ENCODE measurements at regions not wholly inside any gene's neighbourhood (a gene's known extent, or its start where the extent isn't known, plus 50 kb on each side); places are given as distances from the start of the nearest gene placed in this dataset.

DNA sequence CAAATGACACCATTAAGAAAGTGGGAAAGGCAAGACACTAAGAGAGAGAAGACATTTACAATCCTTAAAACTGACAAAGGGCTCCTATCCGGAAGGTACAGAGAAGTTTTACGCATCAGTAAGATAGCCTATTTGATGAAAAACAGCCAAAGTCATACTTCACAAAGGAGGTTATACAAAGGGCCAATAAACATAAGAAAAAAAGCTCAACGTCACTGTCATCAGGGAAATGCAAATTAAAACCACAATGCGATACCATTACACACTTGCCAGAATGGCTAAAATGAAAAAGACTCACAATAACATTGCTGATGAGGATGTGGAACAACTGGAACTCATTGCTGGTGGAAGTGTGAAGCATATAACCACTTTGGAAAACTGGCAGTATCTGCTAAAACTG, 168.6 kb upstream of the FAR2 start:
- H3K4me3 ChIP-seq (ENCODE audit: low read depth, low read length, poor library complexity, severe bottlenecking), result no peak overlapping the region
- no peaks in the 10 kb centered on the region for H3K27me3 ChIP-seq (replicated peaks; ENCODE audit: insufficient read depth, low read depth, low read length, poor library complexity)
- TF ChIP-seq, protein P1, sequence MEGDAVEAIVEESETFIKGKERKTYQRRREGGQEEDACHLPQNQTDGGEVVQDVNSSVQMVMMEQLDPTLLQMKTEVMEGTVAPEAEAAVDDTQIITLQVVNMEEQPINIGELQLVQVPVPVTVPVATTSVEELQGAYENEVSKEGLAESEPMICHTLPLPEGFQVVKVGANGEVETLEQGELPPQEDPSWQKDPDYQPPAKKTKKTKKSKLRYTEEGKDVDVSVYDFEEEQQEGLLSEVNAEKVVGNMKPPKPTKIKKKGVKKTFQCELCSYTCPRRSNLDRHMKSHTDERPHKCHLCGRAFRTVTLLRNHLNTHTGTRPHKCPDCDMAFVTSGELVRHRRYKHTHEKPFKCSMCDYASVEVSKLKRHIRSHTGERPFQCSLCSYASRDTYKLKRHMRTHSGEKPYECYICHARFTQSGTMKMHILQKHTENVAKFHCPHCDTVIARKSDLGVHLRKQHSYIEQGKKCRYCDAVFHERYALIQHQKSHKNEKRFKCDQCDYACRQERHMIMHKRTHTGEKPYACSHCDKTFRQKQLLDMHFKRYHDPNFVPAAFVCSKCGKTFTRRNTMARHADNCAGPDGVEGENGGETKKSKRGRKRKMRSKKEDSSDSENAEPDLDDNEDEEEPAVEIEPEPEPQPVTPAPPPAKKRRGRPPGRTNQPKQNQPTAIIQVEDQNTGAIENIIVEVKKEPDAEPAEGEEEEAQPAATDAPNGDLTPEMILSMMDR (conservative IDR thresholded peaks at IDR 0.05; ENCODE audit: low read depth, low read length), result no peak
- TF ChIP-seq EZH2 (IDR thresholded peaks at IDR 0.05; ENCODE audit: borderline replicate concordance, low read depth, low read length, poor library complexity, severe bottlenecking), result no peak
- no peak for DNase-seq (ENCODE audit: low spot score)
- ChIA-PET CTCF (no interaction called here), POLR2A (ENCODE audit: low non-redundant PET) (no interaction called here)
- BruUV-seq (replicated peaks), result no TSS peak
- no peaks in the 10 kb centered on the region for H3K9me3 ChIP-seq (ENCODE audit: low read depth, low read length, poor library complexity, severe bottlenecking)
- intact Hi-C loops (cut with micrococcal nuclease; ENCODE audit: unreplicated experiment), result no loop called here
- no peaks in the 10 kb centered on the region for H3K36me3 ChIP-seq (ENCODE audit: insufficient read depth, low read length, poor library complexity, severe bottlenecking)
- no peak overlapping the region for H3K27ac ChIP-seq (ENCODE audit: low read depth, low read length, poor library complexity, severe bottlenecking)
- H3K4me1 ChIP-seq (ENCODE audit: insufficient read depth, low read length, poor library complexity, severe bottlenecking), result no peaks in the 10 kb centered on the region

DNA sequence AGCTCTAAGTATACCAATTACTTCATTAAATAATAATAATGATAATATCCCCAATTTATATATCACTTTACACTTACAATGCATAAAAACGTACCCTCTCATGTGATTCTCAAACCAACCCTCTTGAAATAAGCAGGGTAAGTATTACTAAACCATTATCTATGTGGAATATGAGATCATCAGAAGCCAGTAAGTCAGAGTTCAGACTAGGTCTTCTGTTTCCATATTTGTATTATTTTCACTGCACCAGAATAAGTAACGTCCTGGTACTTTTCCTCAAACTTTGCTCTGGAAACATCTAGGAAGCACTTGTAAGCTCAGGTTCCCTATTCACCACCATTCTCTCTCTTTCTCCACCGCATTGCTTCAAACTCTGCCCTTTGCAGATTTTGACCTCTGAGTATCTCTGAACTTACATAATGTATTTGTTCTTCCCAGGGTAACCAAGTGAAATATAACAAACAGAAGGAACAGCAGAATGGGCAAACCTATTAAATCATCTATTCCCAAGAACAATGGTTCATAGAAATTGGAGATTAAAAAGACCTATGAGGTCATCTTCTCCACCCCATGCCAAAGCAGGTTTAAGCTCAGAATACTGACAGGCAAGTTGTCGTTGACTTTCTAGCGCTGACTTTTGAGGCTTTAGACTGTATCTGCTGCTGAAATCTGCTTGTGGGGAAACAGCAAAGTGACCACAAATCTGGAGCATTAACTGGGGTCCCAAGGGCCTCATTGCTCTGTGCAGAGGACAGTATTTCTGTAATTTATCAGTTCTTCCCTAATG, 161.3 kb upstream of the FAR2 start:
- no peaks in the 10 kb centered on the region for H3K9me3 ChIP-seq (ENCODE audit: low read depth, low read length, poor library complexity, severe bottlenecking)
- intact Hi-C loops (cut with micrococcal nuclease; ENCODE audit: unreplicated experiment), result no loop called here
- H3K4me3 ChIP-seq (ENCODE audit: low read depth, low read length, poor library complexity, severe bottlenecking), result no peak overlapping the region
- BruUV-seq (replicated peaks), result no TSS peak
- TF ChIP-seq EZH2 (IDR thresholded peaks at IDR 0.05; ENCODE audit: borderline replicate concordance, low read depth, low read length, poor library complexity, severe bottlenecking), result no peak
- TF ChIP-seq, protein P1 (conservative IDR thresholded peaks at IDR 0.05; ENCODE audit: low read depth, low read length), result no peak
- POLR2A ChIA-PET (ENCODE audit: low non-redundant PET), result no interaction called here
- no peak for DNase-seq (ENCODE audit: low spot score)
- peaks cover 5% of the 10 kb centered on the region for H3K27me3 ChIP-seq (replicated peaks; ENCODE audit: insufficient read depth, low read depth, low read length, poor library complexity)
- no peaks in the 10 kb centered on the region for H3K4me1 ChIP-seq (ENCODE audit: insufficient read depth, low read length, poor library complexity, severe bottlenecking)
- H3K27ac ChIP-seq (ENCODE audit: low read depth, low read length, poor library complexity, severe bottlenecking), result no peak overlapping the region
- CTCF ChIA-PET, result no interaction called here
- no peaks in the 10 kb centered on the region for H3K36me3 ChIP-seq (ENCODE audit: insufficient read depth, low read length, poor library complexity, severe bottlenecking)

DNA sequence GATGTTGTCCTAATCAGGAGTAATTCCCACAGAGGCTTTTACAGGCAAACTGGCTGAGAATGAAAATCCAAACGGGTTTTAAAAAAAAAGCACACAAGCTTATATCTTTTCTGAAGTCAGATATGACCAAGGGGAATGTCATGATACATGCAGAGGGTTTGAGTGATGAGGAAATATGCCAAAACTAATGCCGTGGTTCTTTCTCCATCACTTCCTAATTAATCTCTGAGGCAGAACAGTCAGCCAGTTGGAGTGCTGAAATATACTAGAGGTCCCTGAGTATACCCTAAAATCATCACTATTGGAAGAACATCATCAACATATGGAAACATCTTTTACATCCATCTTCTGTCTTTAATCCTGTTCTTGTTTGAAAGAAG, 160.8 kb upstream of the FAR2 start:
- H3K27ac ChIP-seq (ENCODE audit: low read depth, low read length, poor library complexity, severe bottlenecking), result no peak overlapping the region
- BruUV-seq (replicated peaks), result no TSS peak
- no peaks in the 10 kb centered on the region for H3K9me3 ChIP-seq (ENCODE audit: low read depth, low read length, poor library complexity, severe bottlenecking)
- H3K27me3 ChIP-seq (replicated peaks; ENCODE audit: insufficient read depth, low read depth, low read length, poor library complexity), result peaks cover 5% of the 10 kb centered on the region
- H3K4me1 ChIP-seq (ENCODE audit: insufficient read depth, low read length, poor library complexity, severe bottlenecking), result no peaks in the 10 kb centered on the region
- intact Hi-C loops (cut with micrococcal nuclease; ENCODE audit: unreplicated experiment), result no loop called here
- DNase-seq (ENCODE audit: low spot score), result no peak
- no peak for TF ChIP-seq EZH2 (IDR thresholded peaks at IDR 0.05; ENCODE audit: borderline replicate concordance, low read depth, low read length, poor library complexity, severe bottlenecking)
- TF ChIP-seq, protein P1 (conservative IDR thresholded peaks at IDR 0.05; ENCODE audit: low read depth, low read length), result no peak
- ChIA-PET POLR2A (ENCODE audit: low non-redundant PET) (no interaction called here), CTCF (no interaction called here)
- no peak overlapping the region for H3K4me3 ChIP-seq (ENCODE audit: low read depth, low read length, poor library complexity, severe bottlenecking)
- H3K36me3 ChIP-seq (ENCODE audit: insufficient read depth, low read length, poor library complexity, severe bottlenecking), result no peaks in the 10 kb centered on the region
